Effector memory CD8-positive, alpha-beta T cell (primary cell): ENCODE measurements at regions not wholly inside any gene's neighbourhood (a gene's known extent, or its start where the extent isn't known, plus 50 kb on each side); places are given as distances from the start of the nearest gene placed in this dataset.
A peak's percentile ranks its signal among the peaks of the same experiment; 100 is the strongest.

Experiments
- ATAC-seq: fragments of 150-1000 bp; cut with Tn5 transposase; replicated peaks from 2 replicates; pipeline ENCODE4 v1.10.0; 2021; ENCODE audit warnings: mild to moderate bottlenecking, moderate library complexity
- DNase-seq, 3 experiments: peaks; one replicate each; pipeline ENCODE4 v3.0.0; 2021
- H3K27ac Mint-ChIP-seq, 2 donors: one replicate each; pipeline ENCODE4 v1.8.0; 2022; ENCODE audit warnings: mild to moderate bottlenecking in 2 of 2, mixed read lengths in 2 of 2, moderate library complexity in 2 of 2
- H3K27me3 Mint-ChIP-seq, 2 donors: one replicate each; pipeline ENCODE4 v1.8.0; 2022; ENCODE audit warnings: mixed read lengths in 2 of 2
- H3K36me3 Mint-ChIP-seq: one replicate; pipeline ENCODE4 v1.8.0; 2022; ENCODE audit warnings: mild to moderate bottlenecking, moderate library complexity, mixed read lengths; ENCODE audit not compliant: insufficient read depth
- H3K4me1 Mint-ChIP-seq, 2 donors: one replicate each; pipeline ENCODE4 v1.8.0; 2022; ENCODE audit warnings: low read depth in 2 of 2, mixed read lengths in 2 of 2
- H3K4me3 Mint-ChIP-seq, 2 donors: one replicate each; pipeline ENCODE4 v1.8.0; 2022; ENCODE audit warnings: mild to moderate bottlenecking in 2 of 2, mixed read lengths in 2 of 2, moderate library complexity in 2 of 2
- H3K9me3 Mint-ChIP-seq, 2 donors: one replicate each; pipeline ENCODE4 v1.8.0; 2022; ENCODE audit warnings: mixed read lengths in 2 of 2

DNA sequence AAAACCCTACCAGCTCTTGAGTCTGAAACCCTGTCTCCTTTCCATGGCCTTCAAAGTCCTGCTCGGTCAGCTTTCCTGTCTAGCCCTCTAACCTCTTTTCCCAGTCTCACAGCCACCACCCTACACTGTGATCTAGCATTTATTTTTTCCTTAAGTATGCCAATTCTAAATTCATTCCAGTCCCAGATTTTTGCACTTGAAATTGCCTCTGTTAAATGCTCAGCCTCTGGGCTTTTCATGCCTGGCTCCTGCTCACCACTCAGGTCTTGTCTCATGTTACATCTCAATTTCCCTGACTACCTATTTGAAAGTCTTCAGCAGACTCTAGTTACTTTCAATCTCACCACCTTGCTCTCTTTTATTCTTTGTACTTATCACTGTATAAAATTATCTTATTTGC is 176.2 kb downstream of the ADGRL4 start:
- ATAC-seq (no peak), DNase-seq (no peak)
- H3K27ac Mint-ChIP-seq = no peak overlapping the region
- H3K9me3 Mint-ChIP-seq = peaks cover 0 to 6% of the 10 kb centered on the region in 2 donors
- no peak overlapping the region for H3K4me3 Mint-ChIP-seq
- H3K36me3 Mint-ChIP-seq = no peaks in the 10 kb centered on the region
- H3K27me3 Mint-ChIP-seq = no peaks in the 10 kb centered on the region
- no peaks in the 10 kb centered on the region for H3K4me1 Mint-ChIP-seq

DNA sequence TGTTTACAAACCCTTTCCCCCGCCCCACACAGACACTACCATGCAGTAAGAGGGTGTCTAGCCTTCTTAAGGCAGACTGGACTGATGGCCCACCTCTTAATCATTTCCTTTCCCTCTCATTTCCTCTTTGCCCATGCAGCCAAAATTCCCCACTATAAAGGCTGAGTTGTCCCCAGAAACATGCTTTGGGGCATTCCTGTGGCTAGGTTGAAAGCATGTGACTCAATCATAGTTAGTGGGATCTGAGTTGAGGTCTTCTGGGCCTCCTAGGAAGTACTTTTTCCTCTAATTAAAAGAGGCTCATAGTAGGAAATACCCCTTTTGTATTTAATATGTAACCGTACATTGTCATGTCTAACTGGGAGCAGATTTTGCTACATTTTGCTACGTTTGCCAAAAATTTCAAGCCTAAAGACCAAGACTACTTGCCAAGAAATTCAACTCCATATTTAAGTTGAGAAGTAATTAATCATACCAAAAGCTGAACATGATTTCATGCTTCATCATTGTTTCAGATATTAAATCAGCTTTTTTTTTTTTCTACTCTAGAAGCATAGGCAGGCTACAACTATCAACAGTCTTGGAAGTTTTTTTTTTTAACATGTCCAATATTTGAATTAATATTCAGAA is 174.7 kb downstream of the ADGRL4 start:
- no peaks in the 10 kb centered on the region for H3K27me3 Mint-ChIP-seq
- no peak overlapping the region for H3K4me3 Mint-ChIP-seq
- H3K4me1 Mint-ChIP-seq = peaks cover 2% of the 10 kb centered on the region in 2 donors
- ATAC-seq (no peak), DNase-seq (no peak)
- peaks cover 0 to 6% of the 10 kb centered on the region in 2 donors for H3K9me3 Mint-ChIP-seq
- no peak overlapping the region for H3K27ac Mint-ChIP-seq
- no peaks in the 10 kb centered on the region for H3K36me3 Mint-ChIP-seq

DNA sequence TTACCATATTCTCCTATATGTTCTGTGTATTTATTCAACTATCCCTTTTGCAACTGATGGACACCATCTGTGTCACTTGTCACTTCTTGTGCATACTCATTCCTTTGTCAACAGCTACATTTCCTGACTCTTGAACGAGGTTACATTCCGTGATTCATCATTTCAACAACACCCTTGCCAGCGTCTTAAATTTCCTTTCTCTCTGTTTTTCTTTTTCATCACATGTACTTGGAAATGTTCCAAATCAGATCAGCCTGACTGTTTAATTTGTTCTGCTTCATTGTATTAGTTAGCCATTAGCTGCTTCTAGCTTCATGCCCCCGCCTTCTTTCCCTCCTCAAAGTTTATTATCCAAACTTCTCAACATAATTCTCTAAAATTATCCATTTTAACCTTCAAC is 173.0 kb downstream of the ADGRL4 start:
- Mint-ChIP-seq H3K4me3 (no peak overlapping the region), H3K9me3 (peaks cover 0 to 6% of the 10 kb centered on the region in 2 donors), H3K36me3 (no peaks in the 10 kb centered on the region), H3K4me1 (peaks cover 6% of the 10 kb centered on the region in 2 donors), H3K27me3 (no peaks in the 10 kb centered on the region), H3K27ac (no peak overlapping the region)
- DNase-seq (no peak), ATAC-seq (no peak)

DNA sequence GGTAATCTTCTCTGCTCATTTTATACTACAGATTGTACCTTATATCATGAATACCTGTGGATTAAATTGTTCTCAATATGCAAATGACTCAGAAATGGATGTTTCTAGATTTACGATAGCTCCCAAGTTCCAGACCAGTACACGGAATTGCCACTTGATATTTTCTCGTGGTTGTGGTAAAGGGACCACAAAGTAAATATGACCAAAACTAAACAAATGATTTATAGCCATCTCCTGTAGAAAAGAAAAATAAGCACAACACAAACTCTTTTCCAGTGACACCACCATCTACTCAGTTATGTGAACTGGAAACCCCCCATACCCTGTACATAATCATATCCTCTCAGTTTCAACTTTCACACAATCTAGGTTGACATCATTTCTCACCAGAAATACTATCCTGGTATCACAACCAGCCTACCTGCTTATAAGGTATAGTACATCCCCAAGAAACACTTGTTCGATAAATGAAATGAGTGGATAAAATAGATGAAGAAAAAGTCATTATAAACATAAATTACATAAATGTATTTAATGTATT is 172.3 kb downstream of the ADGRL4 start:
- no peaks in the 10 kb centered on the region for H3K36me3 Mint-ChIP-seq
- H3K4me3 Mint-ChIP-seq = no peak overlapping the region
- ATAC-seq (no peak), DNase-seq (no peak)
- no peak overlapping the region for H3K27ac Mint-ChIP-seq
- H3K4me1 Mint-ChIP-seq = peaks cover 6% of the 10 kb centered on the region in 2 donors
- H3K27me3 Mint-ChIP-seq = no peaks in the 10 kb centered on the region
- H3K9me3 Mint-ChIP-seq = peaks cover 0 to 6% of the 10 kb centered on the region in 2 donors

DNA sequence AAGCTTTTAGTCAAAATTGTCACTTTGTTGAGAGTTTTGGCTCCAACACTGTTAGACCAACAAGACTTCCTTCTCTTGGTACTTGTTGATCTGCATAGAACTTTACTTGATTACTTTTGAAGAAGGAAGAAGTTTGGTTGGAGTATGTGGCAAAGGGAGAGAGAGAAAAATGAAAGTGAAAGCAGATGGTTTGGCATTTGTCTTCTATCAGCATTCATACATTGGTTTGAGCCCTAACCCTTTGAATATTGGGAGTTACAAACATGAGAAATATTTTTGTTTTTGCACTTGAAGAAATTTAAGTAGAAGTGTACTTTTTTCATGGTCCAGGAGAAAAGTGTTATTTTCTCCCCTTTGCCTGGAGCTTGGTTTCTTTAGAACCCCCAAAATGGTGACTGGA is 169.8 kb downstream of the ADGRL4 start:
- no peak for DNase-seq
- no peak for ATAC-seq
- H3K9me3 Mint-ChIP-seq = peaks cover 0 to 6% of the 10 kb centered on the region in 2 donors
- H3K36me3 Mint-ChIP-seq = no peaks in the 10 kb centered on the region
- H3K4me3 Mint-ChIP-seq = peak overlapping the region in 1 of 2 donors; percentile 33
- no peaks in the 10 kb centered on the region for H3K27me3 Mint-ChIP-seq
- peaks cover 6% of the 10 kb centered on the region in 2 donors for H3K4me1 Mint-ChIP-seq
- H3K27ac Mint-ChIP-seq = no peak overlapping the region

DNA sequence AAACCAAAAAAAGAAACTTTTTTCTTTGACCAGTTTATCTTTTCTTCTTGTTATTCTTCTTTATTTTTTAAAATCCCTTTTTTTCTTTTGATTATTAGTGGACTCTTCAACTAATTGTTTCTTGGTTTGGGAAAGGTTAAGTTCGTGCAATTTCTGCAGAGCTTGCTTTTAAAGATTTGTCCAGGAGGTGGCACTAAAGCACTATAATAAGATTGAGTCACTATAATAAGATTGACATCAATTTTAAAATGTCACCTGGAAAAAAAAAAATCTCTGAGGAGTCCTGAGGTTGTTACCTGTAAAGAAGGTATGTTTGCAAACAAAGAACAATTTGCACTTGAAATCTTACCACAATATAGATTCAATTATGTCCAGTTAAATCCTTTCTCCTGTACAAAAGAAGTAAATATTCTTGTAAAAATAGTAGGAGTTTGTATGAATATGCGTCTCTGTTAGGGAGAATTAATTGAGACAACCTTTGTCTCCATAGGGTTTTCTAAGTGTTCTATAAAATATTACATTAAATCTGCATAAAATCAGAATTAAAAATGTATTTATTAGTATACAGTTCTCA is 166.7 kb downstream of the ADGRL4 start:
- DNase-seq (peak in 2 of 3 experiments; percentile 6 to 9), ATAC-seq (no peak)
- no peaks in the 10 kb centered on the region for H3K27me3 Mint-ChIP-seq
- no peaks in the 10 kb centered on the region for H3K9me3 Mint-ChIP-seq
- no peaks in the 10 kb centered on the region for H3K36me3 Mint-ChIP-seq
- no peak overlapping the region for H3K27ac Mint-ChIP-seq
- no peak overlapping the region for H3K4me3 Mint-ChIP-seq
- H3K4me1 Mint-ChIP-seq = peaks cover 6% of the 10 kb centered on the region in 2 donors
